Erythroblast (primary cell): ENCODE measurements at regions not wholly inside any gene's neighbourhood (a gene's known extent, or its start where the extent isn't known, plus 50 kb on each side); places are given as distances from the start of the nearest gene placed in this dataset.

Experiments used
- GATA1 ChIP-seq: IDR thresholded peaks from 2 replicates; pipeline ENCODE4 v1.6.1; 2011; ENCODE audit warnings: low read depth, mild to moderate bottlenecking, control low read depth, low read length, moderate library complexity
- POLR2A ChIP-seq: IDR thresholded peaks from 2 replicates; pipeline ENCODE4 v1.6.1; 2011; ENCODE audit warnings: mild to moderate bottlenecking, low read length

DNA sequence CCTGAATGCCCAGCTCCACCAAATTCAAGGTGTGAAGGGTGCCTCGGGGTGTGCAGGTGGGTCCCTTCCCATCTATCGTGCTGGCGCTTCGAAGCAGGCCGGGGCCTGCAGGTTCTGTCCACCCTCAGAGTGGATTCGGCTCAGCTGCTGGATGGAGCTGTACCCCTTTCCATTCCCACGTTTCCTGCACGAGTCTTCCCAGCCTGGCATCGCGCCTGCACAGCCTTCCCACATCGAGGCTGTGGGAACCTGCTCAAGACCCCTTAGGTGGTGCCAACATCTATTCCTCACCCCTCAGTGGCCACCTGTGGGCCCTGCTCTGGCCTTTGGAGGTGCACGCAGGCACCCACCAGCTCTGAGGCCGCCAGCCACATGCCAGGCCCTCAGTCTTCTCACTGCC lies 65.7 kb downstream of the PDCL3 start:
- TF ChIP-seq POLR2A (no peak), GATA1 (no peak)
